Activated CD8-positive, alpha-beta T cell treated with anti-CD3 and anti-CD28 coated beads for 36 hours (primary cell): ENCODE measurements at regions not wholly inside any gene's neighbourhood (a gene's known extent, or its start where the extent isn't known, plus 50 kb on each side); places are given as distances from the start of the nearest gene placed in this dataset.

ENCODE experiments used
- ATAC-seq: fragments of 200-7000 bp; cut with Tn5 transposase; one replicate; pipeline ENCODE4 v1.10.0; 2021; ENCODE audit warnings: mild to moderate bottlenecking, moderate library complexity
- CTCF ChIA-PET: fragments of 350-600 bp; sonication (Branson Sonifier 250); formaldehyde crosslinking; loops from one replicate; lab custom pipeline; 2021; ENCODE audit warnings: antibody characterized with exemption; lab: Charles Lee
- POLR2A ChIA-PET: fragments of 350-600 bp; sonication (Branson Sonifier 250); formaldehyde crosslinking; loops from one replicate; lab custom pipeline; 2021; ENCODE audit warnings: antibody characterized with exemption; lab: Charles Lee
- DNase-seq: peaks from one replicate; pipeline ENCODE4 v3.0.0-alpha.2; 2020
- H3K27ac Mint-ChIP-seq: one replicate; pipeline ENCODE4 v1.8.0; 2021; ENCODE audit warnings: mild to moderate bottlenecking, mixed read lengths
- H3K27me3 Mint-ChIP-seq: one replicate; pipeline ENCODE4 v1.8.0; 2021; ENCODE audit warnings: mixed read lengths
- H3K36me3 Mint-ChIP-seq: one replicate; pipeline ENCODE4 v1.8.0; 2021; ENCODE audit warnings: low read depth, mixed read lengths
- H3K4me1 Mint-ChIP-seq: one replicate; pipeline ENCODE4 v1.8.0; 2021; ENCODE audit warnings: low read depth, mixed read lengths
- H3K4me3 Mint-ChIP-seq: one replicate; pipeline ENCODE4 v1.8.0; 2021; ENCODE audit warnings: mild to moderate bottlenecking, moderate library complexity, mixed read lengths
- H3K9me3 Mint-ChIP-seq: one replicate; pipeline ENCODE4 v1.8.0; 2021; ENCODE audit warnings: mixed read lengths
- intact Hi-C: fragments of 100-400 bp; cut with micrococcal nuclease; formaldehyde crosslinking; loops from one replicate; pipeline ENCODE4 v1.10.0; 2022
- TF ChIP-seq, protein P1 (sequence below): fragments of 200-600 bp; IDR thresholded peaks from one replicate; pipeline ENCODE4 v1.8.0; 2022; ENCODE audit warnings: antibody characterized with exemption, mild to moderate bottlenecking

DNA sequence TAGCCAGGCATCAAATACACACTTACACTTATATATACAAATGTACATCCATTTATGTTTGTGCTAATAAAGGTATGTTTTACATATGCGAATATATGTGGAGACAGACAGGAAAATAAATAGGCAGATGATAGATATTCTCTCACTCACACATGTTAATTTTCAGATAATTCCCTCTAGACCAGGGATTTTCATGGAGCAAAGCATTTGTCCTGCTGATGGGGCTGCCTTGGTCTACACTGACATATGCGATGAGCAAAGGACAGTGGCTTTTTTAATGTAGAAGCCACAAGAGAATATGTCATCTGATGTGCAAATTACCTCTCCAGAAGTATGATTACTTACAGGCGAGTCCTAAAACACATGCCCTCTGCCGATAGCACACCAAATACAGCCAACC lies 224.5 kb downstream of the VEGFC start:
- intact Hi-C loops, result no loop called here
- ATAC-seq (no peak), DNase-seq (no peak)
- no peaks in the 10 kb centered on the region for H3K36me3 Mint-ChIP-seq
- CTCF ChIA-PET, result no interaction called here
- H3K27me3 Mint-ChIP-seq, result no peaks in the 10 kb centered on the region
- no peaks in the 10 kb centered on the region for H3K4me1 Mint-ChIP-seq
- H3K9me3 Mint-ChIP-seq, result no peaks in the 10 kb centered on the region
- H3K4me3 Mint-ChIP-seq, result no peak overlapping the region
- TF ChIP-seq, protein P1, sequence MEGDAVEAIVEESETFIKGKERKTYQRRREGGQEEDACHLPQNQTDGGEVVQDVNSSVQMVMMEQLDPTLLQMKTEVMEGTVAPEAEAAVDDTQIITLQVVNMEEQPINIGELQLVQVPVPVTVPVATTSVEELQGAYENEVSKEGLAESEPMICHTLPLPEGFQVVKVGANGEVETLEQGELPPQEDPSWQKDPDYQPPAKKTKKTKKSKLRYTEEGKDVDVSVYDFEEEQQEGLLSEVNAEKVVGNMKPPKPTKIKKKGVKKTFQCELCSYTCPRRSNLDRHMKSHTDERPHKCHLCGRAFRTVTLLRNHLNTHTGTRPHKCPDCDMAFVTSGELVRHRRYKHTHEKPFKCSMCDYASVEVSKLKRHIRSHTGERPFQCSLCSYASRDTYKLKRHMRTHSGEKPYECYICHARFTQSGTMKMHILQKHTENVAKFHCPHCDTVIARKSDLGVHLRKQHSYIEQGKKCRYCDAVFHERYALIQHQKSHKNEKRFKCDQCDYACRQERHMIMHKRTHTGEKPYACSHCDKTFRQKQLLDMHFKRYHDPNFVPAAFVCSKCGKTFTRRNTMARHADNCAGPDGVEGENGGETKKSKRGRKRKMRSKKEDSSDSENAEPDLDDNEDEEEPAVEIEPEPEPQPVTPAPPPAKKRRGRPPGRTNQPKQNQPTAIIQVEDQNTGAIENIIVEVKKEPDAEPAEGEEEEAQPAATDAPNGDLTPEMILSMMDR, result no peak
- POLR2A ChIA-PET, result no interaction called here
- H3K27ac Mint-ChIP-seq, result no peak overlapping the region

DNA sequence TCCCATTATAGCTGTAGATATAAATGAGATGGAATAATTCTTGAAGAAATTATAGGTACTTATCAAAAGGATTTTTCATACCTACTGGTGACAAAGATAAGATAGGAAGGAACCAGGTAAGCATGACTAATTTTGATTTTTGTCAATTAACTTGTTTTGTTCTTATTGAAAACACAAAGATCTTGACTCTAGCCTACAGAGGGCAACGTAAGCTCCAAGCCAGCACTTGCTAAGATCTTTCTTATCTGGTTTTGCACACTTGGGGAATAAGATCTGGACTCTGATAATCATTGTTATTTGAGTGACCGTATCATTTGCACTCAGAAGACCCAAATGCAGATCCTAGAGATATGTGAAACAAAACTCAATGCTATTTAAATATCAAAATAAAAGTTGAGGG lies 223.4 kb downstream of the VEGFC start:
- Mint-ChIP-seq H3K36me3 (no peaks in the 10 kb centered on the region), H3K27ac (no peak overlapping the region), H3K27me3 (no peaks in the 10 kb centered on the region), H3K4me3 (no peak overlapping the region), H3K9me3 (no peaks in the 10 kb centered on the region), H3K4me1 (no peaks in the 10 kb centered on the region)
- DNase-seq, result no peak
- intact Hi-C loops, result no loop called here
- POLR2A ChIA-PET, result no interaction called here
- ATAC-seq, result no peak
- CTCF ChIA-PET, result no interaction called here
- TF ChIP-seq, protein P1, result no peak

DNA sequence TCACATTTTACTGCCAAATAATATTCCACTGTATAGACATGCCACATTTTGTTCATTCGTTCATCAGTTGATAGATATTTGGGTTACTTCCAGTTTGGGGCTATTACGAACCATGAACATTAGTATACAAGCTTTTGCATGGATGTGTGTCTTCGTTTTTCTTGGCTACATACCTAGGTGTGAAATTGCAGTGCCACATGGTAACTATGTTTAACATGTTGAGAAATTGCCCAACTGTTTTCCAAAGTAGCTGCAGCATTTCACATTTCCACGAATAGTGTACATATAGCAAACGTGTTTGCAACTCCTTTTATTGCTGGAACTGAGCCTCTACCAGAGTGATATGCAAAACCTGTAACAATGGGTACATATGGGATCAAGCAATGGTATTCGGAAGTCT lies 221.5 kb downstream of the VEGFC start:
- intact Hi-C loops, result no loop called here
- Mint-ChIP-seq H3K4me3 (no peak overlapping the region), H3K9me3 (no peaks in the 10 kb centered on the region), H3K27me3 (no peaks in the 10 kb centered on the region), H3K4me1 (no peaks in the 10 kb centered on the region), H3K27ac (no peak overlapping the region), H3K36me3 (no peaks in the 10 kb centered on the region)
- POLR2A ChIA-PET, result no interaction called here
- DNase-seq (no peak), ATAC-seq (no peak)
- TF ChIP-seq, protein P1, result no peak
- CTCF ChIA-PET, result no interaction called here

DNA sequence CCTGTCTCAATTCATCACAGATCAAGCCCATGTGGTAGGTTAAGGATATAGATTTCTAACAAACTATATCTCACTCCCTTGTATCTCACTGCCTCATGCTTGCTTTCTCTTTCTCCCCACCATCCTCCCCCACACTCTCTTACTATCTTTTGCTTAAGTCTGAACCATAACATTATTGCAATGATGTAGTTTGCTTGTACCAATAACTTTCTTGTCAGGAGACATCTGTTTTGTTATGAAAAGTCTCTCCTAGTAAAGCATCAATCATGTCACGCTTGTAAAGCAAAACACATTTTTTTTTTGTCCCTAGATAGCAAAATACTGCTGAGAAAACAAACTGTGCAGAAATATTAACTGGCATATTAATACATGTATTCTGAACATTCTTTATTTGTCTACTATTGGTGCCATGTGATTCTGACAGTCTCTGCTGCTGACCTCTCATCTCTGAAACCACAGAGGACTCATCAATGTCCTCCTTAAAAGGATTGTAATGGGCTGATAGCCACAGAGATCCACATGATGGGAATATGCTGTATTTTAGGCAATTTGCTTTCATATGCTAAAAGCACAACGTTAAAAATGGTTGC lies 217.5 kb downstream of the VEGFC start:
- Mint-ChIP-seq H3K27me3 (no peaks in the 10 kb centered on the region), H3K27ac (no peak overlapping the region), H3K9me3 (no peaks in the 10 kb centered on the region), H3K36me3 (no peaks in the 10 kb centered on the region), H3K4me3 (no peak overlapping the region), H3K4me1 (no peaks in the 10 kb centered on the region)
- ATAC-seq, result no peak
- ChIA-PET POLR2A (no interaction called here), CTCF (no interaction called here)
- DNase-seq, result no peak
- intact Hi-C loops, result no loop called here
- TF ChIP-seq, protein P1, result no peak

DNA sequence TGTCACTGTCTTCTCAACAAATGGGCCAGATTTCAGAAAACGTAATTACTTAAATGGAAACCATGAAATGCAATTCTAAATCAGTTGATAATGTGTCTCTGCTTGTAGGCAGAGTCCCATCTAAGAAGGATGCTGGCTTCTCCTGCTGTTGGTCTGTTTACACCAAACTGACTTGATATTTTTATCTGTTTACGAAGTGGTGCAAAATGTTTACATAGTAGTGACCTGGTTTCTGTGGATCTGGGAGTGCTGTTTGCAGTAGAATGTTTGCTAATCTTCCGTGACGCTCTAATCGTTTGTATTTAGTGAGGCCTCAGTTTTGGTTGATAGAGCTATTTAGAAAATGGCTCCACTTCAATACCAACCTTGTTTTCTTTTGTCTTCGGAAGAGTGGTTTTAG lies 213.5 kb downstream of the VEGFC start:
- Mint-ChIP-seq H3K27me3 (no peaks in the 10 kb centered on the region), H3K4me3 (no peak overlapping the region), H3K36me3 (no peaks in the 10 kb centered on the region), H3K9me3 (no peaks in the 10 kb centered on the region), H3K4me1 (no peaks in the 10 kb centered on the region), H3K27ac (no peak overlapping the region)
- ChIA-PET POLR2A (no interaction called here), CTCF (no interaction called here)
- intact Hi-C loops, result no loop called here
- no peak for ATAC-seq
- TF ChIP-seq, protein P1, result no peak
- no peak for DNase-seq
